ENCODE measurements at regions not wholly inside any gene's neighbourhood (a gene's known extent, or its start where the extent isn't known, plus 50 kb on each side); places are given as distances from the start of the nearest gene placed in this dataset.

GRCh38 chr4:153076861-153077260 lies 127.4 kb upstream of the TRIM2 start:
- H3K9me3 ChIP-seq = no peaks in the 10 kb centered on the region; the same call in 1 of the 2 replicates
- Mint-ChIP-seq H3K27ac (ENCODE audit: unreplicated experiment) (no peak overlapping the region), H3K9me3 (ENCODE audit: unreplicated experiment) (peaks cover 10% of the 10 kb centered on the region), H3K36me3 (ENCODE audit: insufficient read depth, unreplicated experiment) (no peaks in the 10 kb centered on the region), H3K4me3 (ENCODE audit: unreplicated experiment) (no peak overlapping the region), H3K27me3 (ENCODE audit: insufficient read depth, unreplicated experiment) (no peaks in the 10 kb centered on the region), H3K4me1 (ENCODE audit: low read depth, unreplicated experiment) (no peaks in the 10 kb centered on the region)
- DNase-seq = no peak
- intact Hi-C loops (cut with micrococcal nuclease; ENCODE audit: unreplicated experiment) = no loop called here
- no peaks in the 10 kb centered on the region for H3K27me3 ChIP-seq (replicated peaks; ENCODE audit: control insufficient read depth, insufficient read depth, low read length)
- H3K4me1 ChIP-seq = no peaks in the 10 kb centered on the region
- no peak overlapping the region for H3K4me3 ChIP-seq (ENCODE audit: low read depth, low read length)
- no peaks in the 10 kb centered on the region for H3K36me3 ChIP-seq (ENCODE audit: control insufficient read depth, insufficient read depth, low read length)
- BruUV-seq (replicated peaks) = no TSS peak
- CTCF ChIA-PET = no interaction called here
- POLR2A ChIA-PET = no interaction called here
- TF ChIP-seq, protein P1, sequence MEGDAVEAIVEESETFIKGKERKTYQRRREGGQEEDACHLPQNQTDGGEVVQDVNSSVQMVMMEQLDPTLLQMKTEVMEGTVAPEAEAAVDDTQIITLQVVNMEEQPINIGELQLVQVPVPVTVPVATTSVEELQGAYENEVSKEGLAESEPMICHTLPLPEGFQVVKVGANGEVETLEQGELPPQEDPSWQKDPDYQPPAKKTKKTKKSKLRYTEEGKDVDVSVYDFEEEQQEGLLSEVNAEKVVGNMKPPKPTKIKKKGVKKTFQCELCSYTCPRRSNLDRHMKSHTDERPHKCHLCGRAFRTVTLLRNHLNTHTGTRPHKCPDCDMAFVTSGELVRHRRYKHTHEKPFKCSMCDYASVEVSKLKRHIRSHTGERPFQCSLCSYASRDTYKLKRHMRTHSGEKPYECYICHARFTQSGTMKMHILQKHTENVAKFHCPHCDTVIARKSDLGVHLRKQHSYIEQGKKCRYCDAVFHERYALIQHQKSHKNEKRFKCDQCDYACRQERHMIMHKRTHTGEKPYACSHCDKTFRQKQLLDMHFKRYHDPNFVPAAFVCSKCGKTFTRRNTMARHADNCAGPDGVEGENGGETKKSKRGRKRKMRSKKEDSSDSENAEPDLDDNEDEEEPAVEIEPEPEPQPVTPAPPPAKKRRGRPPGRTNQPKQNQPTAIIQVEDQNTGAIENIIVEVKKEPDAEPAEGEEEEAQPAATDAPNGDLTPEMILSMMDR (IDR thresholded peaks at IDR 0.05; ENCODE audit: insufficient read depth in 1 of 2, low read depth in 1 of 2, low read length in 1 of 2, severe bottlenecking in 1 of 2, unreplicated experiment in 1 of 2) = no peak

DNA sequence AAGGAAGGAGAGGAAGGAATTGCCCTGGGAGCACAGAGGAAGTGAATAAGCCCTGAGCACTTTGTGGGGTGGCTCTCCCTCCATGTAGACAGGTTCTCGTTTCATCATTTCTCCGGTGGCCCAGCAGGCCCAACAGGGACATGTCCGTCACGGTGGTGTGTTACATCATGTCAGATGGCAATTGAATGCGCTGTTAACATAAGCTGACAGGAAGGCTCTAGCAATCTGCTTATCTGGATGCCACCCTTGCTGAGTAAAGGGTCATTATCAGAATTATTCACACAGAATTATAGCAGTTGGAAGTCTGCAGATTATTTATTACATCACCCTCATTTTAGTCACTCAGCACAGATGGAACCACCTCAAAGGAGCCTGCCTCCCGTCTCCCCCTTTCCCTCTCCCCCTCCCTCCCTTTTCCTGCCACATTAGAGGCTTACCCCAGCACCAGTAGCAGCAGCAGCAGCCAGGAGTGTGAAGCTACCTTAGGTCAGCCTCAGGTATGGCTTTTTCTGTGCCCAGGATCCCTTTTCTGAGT lies 124.3 kb upstream of the TRIM2 start:
- no peak overlapping the region for H3K27ac Mint-ChIP-seq (ENCODE audit: unreplicated experiment)
- peaks cover 7% of the 10 kb centered on the region; the same call in 1 of the 2 replicates for H3K4me1 ChIP-seq
- ChIA-PET CTCF (interaction anchor here (0.7 to 1.2 kb wide), 2 partner anchors 33 to 48 kb away, joined by 3 to 4 read pairs; no protein-coding TSS in a partner anchor), POLR2A (no interaction called here)
- no peaks in the 10 kb centered on the region for H3K36me3 Mint-ChIP-seq (ENCODE audit: insufficient read depth, unreplicated experiment)
- no peaks in the 10 kb centered on the region for H3K36me3 ChIP-seq (ENCODE audit: control insufficient read depth, insufficient read depth, low read length)
- peaks cover 10% of the 10 kb centered on the region for H3K9me3 Mint-ChIP-seq (ENCODE audit: unreplicated experiment)
- H3K27me3 ChIP-seq (replicated peaks; ENCODE audit: control insufficient read depth, insufficient read depth, low read length) = no peaks in the 10 kb centered on the region
- no peaks in the 10 kb centered on the region for H3K27me3 Mint-ChIP-seq (ENCODE audit: insufficient read depth, unreplicated experiment)
- BruUV-seq (replicated peaks) = no TSS peak
- H3K9me3 ChIP-seq = no peaks in the 10 kb centered on the region; the same call in 1 of the 2 replicates
- intact Hi-C loops (cut with micrococcal nuclease; ENCODE audit: unreplicated experiment) = loop anchor here (5.0 kb wide), 1 partner anchor 143 kb away; the partner anchor contains the start of gene FHDC1
- DNase-seq = no peak
- H3K4me3 Mint-ChIP-seq (ENCODE audit: unreplicated experiment) = no peak overlapping the region
- H3K4me1 Mint-ChIP-seq (ENCODE audit: low read depth, unreplicated experiment) = peaks cover 7% of the 10 kb centered on the region
- H3K4me3 ChIP-seq (ENCODE audit: low read depth, low read length) = no peak overlapping the region
- TF ChIP-seq, protein P1 (IDR thresholded peaks at IDR 0.05; ENCODE audit: insufficient read depth in 1 of 2, low read depth in 1 of 2, low read length in 1 of 2, severe bottlenecking in 1 of 2, unreplicated experiment in 1 of 2) = no peak

- POLR2A ChIA-PET = no interaction called here
- intact Hi-C loops (cut with micrococcal nuclease; ENCODE audit: unreplicated experiment) = loop anchor here (5.0 kb wide), 1 partner anchor 144 kb away; the partner anchor contains the start of gene FHDC1
- peaks cover 10% of the 10 kb centered on the region for H3K9me3 Mint-ChIP-seq (ENCODE audit: unreplicated experiment)
- H3K4me1 ChIP-seq = peaks cover 14% of the 10 kb centered on the region; the same call in 1 of the 2 replicates
- H3K4me1 Mint-ChIP-seq (ENCODE audit: low read depth, unreplicated experiment) = peaks cover 15% of the 10 kb centered on the region
- H3K4me3 Mint-ChIP-seq (ENCODE audit: unreplicated experiment) = no peak overlapping the region
- no peaks in the 10 kb centered on the region for H3K27me3 ChIP-seq (replicated peaks; ENCODE audit: control insufficient read depth, insufficient read depth, low read length)
- no peaks in the 10 kb centered on the region for H3K27me3 Mint-ChIP-seq (ENCODE audit: insufficient read depth, unreplicated experiment)
- BruUV-seq (replicated peaks) = no TSS peak
- CTCF ChIA-PET = interaction anchor here (1.2 to 5.3 kb wide), 2 partner anchors 46 to 47 kb away, joined by 3 to 143 read pairs; no protein-coding TSS in a partner anchor
- no peaks in the 10 kb centered on the region for H3K36me3 Mint-ChIP-seq (ENCODE audit: insufficient read depth, unreplicated experiment)
- H3K27ac Mint-ChIP-seq (ENCODE audit: unreplicated experiment) = no peak overlapping the region
- TF ChIP-seq, protein P1 (IDR thresholded peaks at IDR 0.05; ENCODE audit: insufficient read depth in 1 of 2, low read depth in 1 of 2, low read length in 1 of 2, severe bottlenecking in 1 of 2, unreplicated experiment in 1 of 2) = no peak
- no peak overlapping the region for H3K4me3 ChIP-seq (ENCODE audit: low read depth, low read length)
- H3K9me3 ChIP-seq = no peaks in the 10 kb centered on the region; the same call in 1 of the 2 replicates
- no peak for DNase-seq
- H3K36me3 ChIP-seq (ENCODE audit: control insufficient read depth, insufficient read depth, low read length) = no peaks in the 10 kb centered on the region
These were observed 123.2 kb upstream of the TRIM2 start for GRCh38 chr4:153081006-153081580.

Measured in Caco-2 (cell line).